Uterus (tissue), 3 donors: ENCODE measurements at regions not wholly inside any gene's neighbourhood (a gene's known extent, or its start where the extent isn't known, plus 50 kb on each side); places are given as distances from the start of the nearest gene placed in this dataset.
"Not testable (repeated sequence)": the region's sequence is repeated elsewhere in the genome, so short reads cannot be mapped to it uniquely, and the experiment has no call there.

Source experiments
- DNase-seq, 2 donors: peaks; one replicate each; pipeline ENCODE4 v3.0.0-alpha.2; 2019 to 2020
- H3K27ac ChIP-seq, 2 donors: fragments of 200-600 bp; sonication (generic); 1 replicate in 1 of 2; 2 replicates in 1 of 2; pipeline ENCODE4 v1.5.1; 2016 to 2018
- H3K27me3 ChIP-seq, 2 donors: fragments of 200-600 bp; sonication (generic); one replicate each; pipeline ENCODE4 v1.5.1; 2018 to 2019; ENCODE audit warnings: control low read depth in 1 of 2
- H3K36me3 ChIP-seq, 2 donors: fragments of 200-600 bp; sonication (generic); one replicate each; pipeline ENCODE4 v1.5.1; 2019; ENCODE audit warnings: control low read depth in 1 of 2
- H3K4me1 ChIP-seq, 2 donors: fragments of 200-600 bp; sonication (generic); one replicate each; pipeline ENCODE4 v1.5.1; 2018 to 2019; ENCODE audit warnings: control low read depth in 1 of 2
- H3K4me3 ChIP-seq, 2 donors: fragments of 200-600 bp; sonication (generic); 1 replicate in 1 of 2; 2 replicates in 1 of 2; pipeline ENCODE4 v1.5.1; 2018 to 2019; ENCODE audit warnings: mild to moderate bottlenecking in 1 of 2
- H3K9me3 ChIP-seq, 2 donors: fragments of 200-600 bp; sonication (generic); one replicate each; pipeline ENCODE4 v1.5.1; 2019; ENCODE audit warnings: control low read depth in 1 of 2
- CTCF ChIP-seq, 4 experiments: fragments of 200-600 bp in 2 of 4; fragments of 450-650 bp in 2 of 4; sonication (generic) in 2 of 4; IDR thresholded peaks; one replicate each; pipeline ENCODE4 v1.5.1; 2016 to 2019; ENCODE audit warnings: antibody characterized with exemption in 4 of 4, mild to moderate bottlenecking in 2 of 4, moderate library complexity in 1 of 4
- POLR2A ChIP-seq, 2 donors: fragments of 450-650 bp; IDR thresholded peaks; one replicate each; pipeline ENCODE4 v1.6.1; 2016; ENCODE audit warnings: antibody characterized with exemption in 2 of 2, mild to moderate bottlenecking in 1 of 2, moderate library complexity in 1 of 2
- intact Hi-C: fragments of 100-400 bp; cut with DNase I; formaldehyde crosslinking; loops from one replicate; pipeline ENCODE4 v1.15.1; 2023; ENCODE audit warnings: low total_unique reads
- donor health status: DM: yes; HTN: yes; CAD: no.

GRCh38 chr16:14384745-14385144, 245.3 kb downstream of the PARN start:
- DNase-seq: no peak
- intact Hi-C loops: no loop called here
- Histone ChIP-seq H3K36me3 (no peaks in the 10 kb centered on the region), H3K4me1 (no peaks in the 10 kb centered on the region), H3K27me3 (no peaks in the 10 kb centered on the region), H3K27ac (no peak overlapping the region), H3K4me3 (no peak overlapping the region), H3K9me3 (no peaks in the 10 kb centered on the region)
- no peak for TF ChIP-seq POLR2A (IDR thresholded peaks at IDR 0.05)
- no peak for TF ChIP-seq CTCF (IDR thresholded peaks at IDR 0.05)

DNA sequence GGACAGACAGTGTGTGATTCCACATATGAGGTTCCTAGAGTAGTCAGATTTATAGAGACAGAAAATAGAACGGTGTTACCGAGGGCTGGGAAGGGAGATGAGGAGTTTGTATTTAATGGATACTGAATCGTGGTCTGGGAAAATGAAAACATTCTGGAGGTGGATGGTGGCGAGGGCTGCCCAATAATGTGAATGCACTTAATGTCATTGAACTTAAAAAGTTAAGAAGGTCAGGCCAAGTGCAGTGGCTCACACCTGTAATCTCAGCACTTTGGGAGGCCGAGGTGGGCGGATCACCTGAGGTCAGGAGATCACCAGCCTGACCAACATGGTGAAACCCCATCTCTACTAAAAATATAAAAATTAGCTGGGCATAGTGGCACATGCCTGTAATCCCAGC, 246.2 kb downstream of the PARN start:
- H3K4me1 ChIP-seq, H3K9me3 ChIP-seq, H3K27ac ChIP-seq, H3K4me3 ChIP-seq, intact Hi-C loops, H3K36me3 ChIP-seq, H3K27me3 ChIP-seq, DNase-seq: not testable (repeated sequence)

DNA sequence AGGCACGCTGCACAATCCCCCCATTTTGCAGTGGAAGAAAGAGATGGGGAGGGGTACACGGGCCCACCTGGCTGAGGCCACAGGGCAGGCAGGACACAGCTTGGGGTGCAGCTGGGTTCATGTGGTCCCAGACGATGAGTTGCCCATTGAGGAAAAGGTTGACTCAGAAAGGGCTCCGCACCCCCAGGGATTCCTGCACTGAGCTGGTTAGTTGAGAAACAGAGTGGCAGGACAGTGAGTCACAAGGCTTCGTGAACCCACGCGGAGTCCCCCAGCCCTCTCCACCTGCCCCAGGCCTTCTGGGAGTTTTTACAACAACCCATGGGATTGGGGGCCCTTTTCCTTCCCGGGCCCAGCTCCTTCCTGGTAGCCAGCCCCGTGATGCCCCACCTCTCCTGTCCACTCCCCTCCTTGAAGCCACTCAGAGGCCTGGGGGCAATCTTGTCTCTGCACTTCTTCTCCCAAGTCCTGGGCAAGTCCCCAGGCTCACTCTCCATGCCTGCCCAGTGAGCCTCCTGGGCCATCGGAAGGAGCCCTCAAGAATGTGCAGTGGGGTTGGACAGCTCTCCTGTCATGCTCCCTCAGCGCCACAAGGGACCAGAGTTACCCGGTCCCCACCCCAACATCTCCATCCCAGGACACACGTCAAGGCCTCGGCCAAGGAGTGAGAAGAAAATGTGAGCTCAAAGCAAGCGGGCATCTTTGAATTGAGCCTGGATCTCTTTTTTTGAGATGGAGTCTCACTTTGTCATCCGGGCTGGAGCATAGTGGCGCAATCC, 251.2 kb downstream of the PARN start:
- Histone ChIP-seq H3K9me3 (no peaks in the 10 kb centered on the region), H3K27me3 (no peaks in the 10 kb centered on the region), H3K4me3 (no peak overlapping the region), H3K4me1 (no peaks in the 10 kb centered on the region), H3K27ac (no peak overlapping the region), H3K36me3 (no peaks in the 10 kb centered on the region)
- TF ChIP-seq CTCF (IDR thresholded peaks at IDR 0.05) (no peak), POLR2A (IDR thresholded peaks at IDR 0.05) (no peak)
- DNase-seq: no peak
- intact Hi-C loops: no loop called here

DNA sequence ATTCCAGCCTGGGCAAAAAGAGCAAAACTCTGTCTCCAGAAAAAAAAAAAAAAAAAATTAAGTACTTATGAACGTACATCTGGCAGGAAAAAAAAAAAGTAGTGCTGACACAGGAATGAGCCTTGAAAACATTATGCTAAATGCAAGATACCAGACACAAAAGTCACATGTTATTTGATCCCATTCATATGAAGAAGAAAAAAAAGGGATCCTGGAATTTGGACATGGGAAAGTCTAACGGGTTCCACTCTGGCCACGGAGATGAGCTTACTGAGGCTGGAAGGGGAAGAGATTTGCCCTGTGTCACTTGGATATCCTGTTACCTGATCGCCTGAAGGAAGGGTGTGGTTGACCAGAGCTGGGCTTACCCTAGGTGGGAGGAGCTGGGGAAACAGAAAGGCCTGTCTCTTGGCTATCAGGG, 251.9 kb downstream of the PARN start:
- intact Hi-C loops: no loop called here
- no peaks in the 10 kb centered on the region for H3K9me3 ChIP-seq
- no peaks in the 10 kb centered on the region for H3K4me1 ChIP-seq
- no peak overlapping the region for H3K27ac ChIP-seq
- no peaks in the 10 kb centered on the region for H3K27me3 ChIP-seq
- no peaks in the 10 kb centered on the region for H3K36me3 ChIP-seq
- no peak for DNase-seq
- TF ChIP-seq POLR2A (IDR thresholded peaks at IDR 0.05) (no peak), CTCF (IDR thresholded peaks at IDR 0.05) (no peak)
- H3K4me3 ChIP-seq: no peak overlapping the region

DNA sequence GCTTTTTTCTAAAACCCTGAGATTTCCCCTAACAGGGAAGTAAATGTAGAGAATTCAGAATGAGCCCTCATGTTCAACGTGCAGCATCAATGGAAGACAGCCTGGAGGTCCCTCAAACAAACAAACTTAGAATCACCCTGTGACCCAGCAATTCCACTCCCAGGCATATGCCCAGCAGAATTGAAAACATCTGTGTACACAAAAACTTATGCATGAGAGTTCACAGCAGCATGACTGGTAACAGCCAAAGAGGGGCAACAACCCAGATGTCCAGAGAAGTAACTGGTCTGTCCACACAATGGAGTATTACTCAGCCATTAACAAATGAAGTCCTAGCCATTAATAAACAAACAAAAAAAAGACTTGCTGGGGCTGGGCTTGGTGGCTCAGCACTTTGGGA, 252.7 kb downstream of the PARN start:
- no peak overlapping the region for H3K4me3 ChIP-seq
- no peaks in the 10 kb centered on the region for H3K36me3 ChIP-seq
- H3K9me3 ChIP-seq: no peaks in the 10 kb centered on the region
- no peak for DNase-seq
- no peaks in the 10 kb centered on the region for H3K4me1 ChIP-seq
- H3K27ac ChIP-seq: no peak overlapping the region
- intact Hi-C loops: no loop called here
- no peaks in the 10 kb centered on the region for H3K27me3 ChIP-seq
- no peak for TF ChIP-seq POLR2A (IDR thresholded peaks at IDR 0.05)

DNA sequence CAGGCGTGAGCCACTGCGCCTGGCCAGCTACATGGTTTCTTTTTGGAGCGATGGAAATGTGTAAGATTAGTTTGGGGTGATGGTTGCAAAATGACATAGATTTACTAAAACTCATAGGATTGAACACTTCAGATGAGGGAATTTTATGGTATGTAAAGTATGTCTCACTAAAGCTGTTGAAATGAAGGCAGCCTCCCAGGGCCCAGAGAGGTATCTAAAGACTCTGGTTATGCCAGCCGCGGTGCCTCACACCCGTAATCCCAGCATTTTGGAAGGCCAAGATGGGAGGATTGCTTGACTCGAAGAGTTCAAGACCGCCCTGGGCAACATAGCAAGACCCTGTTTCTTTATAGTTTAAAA, 254.9 kb downstream of the PARN start:
- Histone ChIP-seq H3K36me3 (no peaks in the 10 kb centered on the region), H3K9me3 (no peaks in the 10 kb centered on the region), H3K4me1 (no peaks in the 10 kb centered on the region), H3K27me3 (no peaks in the 10 kb centered on the region), H3K4me3 (no peak overlapping the region), H3K27ac (no peak overlapping the region)
- intact Hi-C loops: no loop called here
- no peak for TF ChIP-seq POLR2A (IDR thresholded peaks at IDR 0.05)
- no peak for TF ChIP-seq CTCF (IDR thresholded peaks at IDR 0.05)
- DNase-seq: no peak
